GM12878 (cell line): ENCODE measurements at regions not wholly inside any gene's neighbourhood (a gene's known extent, or its start where the extent isn't known, plus 50 kb on each side); places are given as distances from the start of the nearest gene placed in this dataset.

ENCODE experiments used
- ATAC-seq: fragments of 200-7000 bp; cut with Tn5 transposase; 3 replicates; pipeline ENCODE4 v1.9.1; 2020; ENCODE audit warnings: mild to moderate bottlenecking, moderate library complexity
- BruUV-seq: library from RNA; stranded (reverse); fragments of 400-500 nt; replicated peaks from 2 replicates; lab custom pipeline; 2021; lab: Mats Ljungman, UMichigan
- CTCF ChIA-PET: fragments of 300-600 bp; sonication (Branson Sonifier 250); formaldehyde crosslinking; extraction: SDS; loops from one replicate; lab custom pipeline; 2021; ENCODE audit warnings: inconsistent platforms; lab: Yijun Ruan, JAX
- POLR2A ChIA-PET: fragments of 350-600 bp; formaldehyde crosslinking; extraction: SDS; loops from one replicate; lab custom pipeline; 2021; ENCODE audit warnings: inconsistent platforms; lab: Charles Lee
- RAD21 ChIA-PET: fragments of 300-600 bp; sonication (Branson Sonifier 250); formaldehyde crosslinking; loops from one replicate; lab custom pipeline; 2023; ENCODE audit warnings: antibody characterized with exemption; ENCODE audit not compliant: unreplicated experiment; lab: Charles Lee
- SMC1A ChIA-PET: fragments of 300-600 bp; sonication (Branson Sonifier 250); formaldehyde crosslinking; loops from one replicate; lab custom pipeline; 2023; ENCODE audit not compliant: unreplicated experiment, uncharacterized antibody; lab: Charles Lee
- DNase-seq: peaks from one replicate; pipeline ENCODE4 v3.0.0-alpha.2; 2011; ENCODE audit warnings: low read depth, low spot score
- FAIRE-seq: peaks from 3 replicates; lab custom pipeline; 2011; peaks lifted over from hg19 to GRCh38; lab: Jason Lieb, UNC
- H2AFZ ChIP-seq: 2 replicates; pipeline ENCODE4 v1.6.0; 2011; ENCODE audit warnings: low read depth, low read length, control low read depth; ENCODE audit not compliant: control insufficient read depth
- H3K27ac ChIP-seq: 2 replicates; pipeline ENCODE4 v1.5.1; 2011; ENCODE audit warnings: control low read depth; ENCODE audit not compliant: control insufficient read depth, insufficient read depth
- H3K27me3 ChIP-seq, 2 experiments: replicated peaks in 1 of 2; 2 replicates each; pipeline versions ENCODE4 v1.6.0 to v1.6.1; 2011; ENCODE audit warnings: low read length in 1 of 2; ENCODE audit not compliant: control insufficient read depth in 2 of 2, insufficient read depth in 2 of 2
- H3K36me3 ChIP-seq, 2 experiments: 2 replicates each; pipeline ENCODE4 v1.5.1; 2011; ENCODE audit warnings: low read length in 1 of 2; ENCODE audit not compliant: control insufficient read depth in 2 of 2, insufficient read depth in 2 of 2
- H3K4me1 ChIP-seq: 2 replicates; pipeline ENCODE4 v1.6.1; 2011; ENCODE audit warnings: mild to moderate bottlenecking, low read length, moderate library complexity, mixed read lengths; ENCODE audit not compliant: control insufficient read depth, insufficient read depth
- H3K4me2 ChIP-seq: 2 replicates; pipeline ENCODE4 v1.6.0; 2011; ENCODE audit warnings: control low read depth; ENCODE audit not compliant: control insufficient read depth, insufficient read depth
- H3K4me3 ChIP-seq: fragments of 200-600 bp; sonication (generic); 2 replicates; pipeline ENCODE4 v1.5.1; 2016
- H3K79me2 ChIP-seq: 2 replicates; pipeline ENCODE4 v1.6.0; 2011; ENCODE audit warnings: low read length; ENCODE audit not compliant: control insufficient read depth, insufficient read depth
- H3K9ac ChIP-seq: 2 replicates; pipeline ENCODE4 v1.8.0; 2011; ENCODE audit warnings: low read length, control low read depth, mixed read lengths; ENCODE audit not compliant: control insufficient read depth, insufficient read depth
- H3K9me3 ChIP-seq: replicated peaks from 3 replicates; pipeline ENCODE4 v1.5.1; 2011; ENCODE audit warnings: mild to moderate bottlenecking, low read length; ENCODE audit not compliant: control insufficient read depth, insufficient read depth
- H4K20me1 ChIP-seq: 2 replicates; pipeline ENCODE4 v1.6.0; 2011; ENCODE audit not compliant: control insufficient read depth, insufficient read depth
- BHLHE40 ChIP-seq, 2 experiments: fragments of 450-650 bp in 1 of 2; IDR thresholded peaks; 2 replicates each; pipeline ENCODE4 v1.6.1; 2011 to 2017; ENCODE audit warnings: low read depth in 2 of 2, borderline replicate concordance in 1 of 2, improper control_type of control experiment in 1 of 2, low read length in 1 of 2, mild to moderate bottlenecking in 1 of 2
- CBX3 ChIP-seq: fragments of 200-600 bp; sonication (generic); IDR thresholded peaks from 2 replicates; pipeline ENCODE4 v1.6.1; 2016; ENCODE audit warnings: low read depth, borderline replicate concordance
- CTCF ChIP-seq, 3 experiments: IDR thresholded peaks in 2 of 3; conservative IDR thresholded peaks in 1 of 3; 2 replicates each; pipeline ENCODE4 v1.5.1; 2011; ENCODE audit warnings: low read depth in 3 of 3, low read length in 3 of 3, mild to moderate bottlenecking in 3 of 3, control low read depth in 2 of 3, moderate library complexity in 2 of 3, inconsistent platforms in 1 of 3, mixed read lengths in 1 of 3; ENCODE audit not compliant: control insufficient read depth in 2 of 3, insufficient read depth in 1 of 3; ENCODE audit errors: extremely low read depth in 1 of 3
- E2F4 ChIP-seq: IDR thresholded peaks from 2 replicates; pipeline ENCODE4 v1.6.1; 2012; ENCODE audit warnings: low read depth, low read length, improper control_type of control experiment
- HDAC6 ChIP-seq: fragments of 200-600 bp; sonication (generic); IDR thresholded peaks from one replicate; pipeline ENCODE4 v1.8.0; 2017; ENCODE audit warnings: antibody characterized with exemption; ENCODE audit not compliant: unreplicated experiment
- MXI1 ChIP-seq: fragments of 150-350 bp; IDR thresholded peaks from 2 replicates; pipeline ENCODE4 v1.6.1; 2011; ENCODE audit warnings: low read depth, mild to moderate bottlenecking, inconsistent platforms, low read length, improper control_type of control experiment
- NFYB ChIP-seq: IDR thresholded peaks from 2 replicates; pipeline ENCODE4 v1.6.1; 2011; ENCODE audit warnings: low read depth, mild to moderate bottlenecking, low read length, improper control_type of control experiment, moderate library complexity; ENCODE audit not compliant: insufficient read depth
- NR2C1 ChIP-seq: fragments of 450-650 bp; IDR thresholded peaks from 2 replicates; pipeline ENCODE4 v1.6.1; 2017; ENCODE audit warnings: antibody characterized with exemption, mild to moderate bottlenecking, moderate library complexity
- NR2C2 ChIP-seq: IDR thresholded peaks from 2 replicates; pipeline ENCODE4 v1.6.1; 2011; ENCODE audit warnings: borderline replicate concordance, low read depth; ENCODE audit not compliant: control insufficient read depth, insufficient read length
- RB1 ChIP-seq: fragments of 450-650 bp; formaldehyde crosslinking; IDR thresholded peaks from 2 replicates; pipeline ENCODE4 v1.6.1; 2017; ENCODE audit warnings: mild to moderate bottlenecking, borderline replicate concordance
- TCF7 ChIP-seq: IDR thresholded peaks from 2 replicates; pipeline ENCODE4 v1.6.1; 2014; ENCODE audit warnings: antibody characterized with exemption, borderline replicate concordance
- ZNF592 ChIP-seq: fragments of 450-650 bp; IDR thresholded peaks from 2 replicates; pipeline ENCODE4 v1.6.1; 2017; ENCODE audit warnings: mild to moderate bottlenecking, moderate library complexity
- in situ Hi-C: fragments of 300-500 bp; cut with MboI; formaldehyde crosslinking; loops from 9 replicates; pipeline ENCODE4 v1.14.3; 2018; ENCODE audit warnings: mixed read lengths
- intact Hi-C: fragments of 100-400 bp; cut with micrococcal nuclease; formaldehyde crosslinking; loops from one replicate; pipeline ENCODE4 v1.14.2; 2022; ENCODE audit not compliant: unreplicated experiment
- TF ChIP-seq, protein P1 (sequence below): IDR thresholded peaks from 2 replicates; pipeline ENCODE4 v1.6.1; 2011; ENCODE audit warnings: mild to moderate bottlenecking, low read depth, low read length, moderate library complexity; ENCODE audit not compliant: insufficient replicate concordance

DNA sequence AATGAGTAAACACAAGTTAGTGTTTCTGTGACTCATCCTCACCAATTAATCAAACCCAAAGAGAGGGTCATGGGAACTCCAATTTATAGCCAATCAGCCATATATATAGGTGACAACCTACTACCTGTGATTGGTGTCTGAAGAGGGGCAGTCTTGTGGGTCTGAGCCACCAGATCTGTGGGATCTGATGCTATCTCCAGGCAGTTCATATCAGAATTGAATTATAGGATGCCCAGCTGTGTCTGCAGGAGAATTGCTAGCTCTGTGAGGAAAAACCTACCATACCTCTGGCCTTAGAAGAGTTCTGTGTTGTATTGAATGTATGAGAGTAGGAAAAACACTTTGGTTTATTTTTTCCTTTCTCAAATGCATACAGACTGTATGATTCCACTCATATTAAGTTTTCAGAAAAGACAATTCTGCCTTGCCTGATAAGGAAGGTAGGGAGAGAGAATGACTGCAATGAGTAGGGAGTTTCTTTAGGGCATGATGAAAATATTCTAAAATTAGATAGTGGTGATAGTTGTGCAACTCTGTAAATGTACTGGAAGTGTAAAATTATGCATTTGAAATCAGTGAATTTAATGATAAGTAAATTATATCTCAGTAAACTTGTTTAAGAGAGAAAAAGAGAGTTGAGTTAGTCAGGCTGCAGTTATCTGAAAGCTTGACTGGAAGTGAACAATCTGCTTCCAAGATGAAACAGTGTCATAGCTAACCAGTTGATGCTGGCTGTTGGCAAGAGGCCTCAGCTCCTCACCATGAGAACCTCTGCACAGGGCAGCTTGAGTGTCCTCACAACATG is 274.9 kb downstream of the AUH start (continued):
- TF ChIP-seq E2F4 (no peak), NR2C1 (no peak)

DNA sequence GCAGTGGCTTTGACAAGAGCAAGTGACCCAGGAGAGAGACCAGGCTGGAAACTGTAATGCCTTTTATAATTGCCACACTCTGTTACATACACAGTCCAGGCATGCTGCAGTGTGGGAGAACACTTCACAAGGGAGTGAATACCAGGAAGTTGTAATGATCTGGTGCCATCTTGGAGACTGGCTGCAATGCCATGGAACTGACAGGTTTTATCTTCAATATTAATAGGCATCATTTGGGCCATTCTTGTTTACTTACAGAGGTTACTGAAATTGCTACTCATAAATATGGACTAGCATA is 274.3 kb downstream of the AUH start:
- Histone ChIP-seq H3K9me3 (no peaks in the 10 kb centered on the region), H3K36me3 (no peaks in the 10 kb centered on the region), H3K79me2 (no peaks in the 10 kb centered on the region), H3K4me1 (no peaks in the 10 kb centered on the region), H3K27me3 (peaks cover 0 to 1% of the 10 kb centered on the region in 2 experiments; a peak in 3 of 4 replicates), H3K4me2 (no peak overlapping the region), H4K20me1 (no peaks in the 10 kb centered on the region; the same call in 1 of the 2 replicates), H3K4me3 (no peak overlapping the region), H2AFZ (no peak overlapping the region), H3K9ac (no peak overlapping the region), H3K27ac (no peak overlapping the region)
- in situ Hi-C loops (no loop called here), intact Hi-C loops (loop anchor here (10.0 kb wide), 1 partner anchor 173 kb away; no protein-coding TSS in a partner anchor)
- RAD21 ChIA-PET, result interaction anchor here (0.6 kb wide), 1 partner anchor 338 kb away, joined by 3 read pairs; no protein-coding TSS in a partner anchor
- no peak for DNase-seq
- FAIRE-seq, result no peak
- POLR2A ChIA-PET, result no interaction called here
- no peak for ATAC-seq
- SMC1A ChIA-PET, result interaction anchor here (0.6 kb wide), 1 partner anchor 374 kb away, joined by 3 read pairs; no protein-coding TSS in a partner anchor
- no TSS peak for BruUV-seq
- CTCF ChIA-PET, result interaction anchor here (0.7 to 1.4 kb wide), 2 partner anchors 14 to 173 kb away, joined by 3 to 4 read pairs; no protein-coding TSS in a partner anchor
- no peak for TF ChIP-seq BHLHE40 (IDR thresholded peaks at IDR 0.05; ENCODE audit: borderline replicate concordance in 1 of 2, low read depth in 2 of 2, low read length in 1 of 2)
- TF ChIP-seq MXI1, result no peak
- no peak for TF ChIP-seq ZNF592
- TF ChIP-seq RB1, result no peak
- TF ChIP-seq, protein P1, sequence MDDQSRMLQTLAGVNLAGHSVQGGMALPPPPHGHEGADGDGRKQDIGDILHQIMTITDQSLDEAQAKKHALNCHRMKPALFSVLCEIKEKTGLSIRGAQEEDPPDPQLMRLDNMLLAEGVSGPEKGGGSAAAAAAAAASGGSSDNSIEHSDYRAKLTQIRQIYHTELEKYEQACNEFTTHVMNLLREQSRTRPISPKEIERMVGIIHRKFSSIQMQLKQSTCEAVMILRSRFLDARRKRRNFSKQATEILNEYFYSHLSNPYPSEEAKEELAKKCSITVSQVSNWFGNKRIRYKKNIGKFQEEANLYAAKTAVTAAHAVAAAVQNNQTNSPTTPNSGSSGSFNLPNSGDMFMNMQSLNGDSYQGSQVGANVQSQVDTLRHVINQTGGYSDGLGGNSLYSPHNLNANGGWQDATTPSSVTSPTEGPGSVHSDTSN, result no peak
- TF ChIP-seq NR2C2, result no peak
- no peak for TF ChIP-seq TCF7
- TF ChIP-seq NFYB, result no peak
- TF ChIP-seq CTCF (IDR thresholded peaks at IDR 0.05 in 2 of 3, conservative IDR thresholded peaks at IDR 0.05 in 1 of 3; ENCODE audit: control insufficient read depth in 2 of 3, extremely low read depth in 1 of 3, insufficient read depth in 1 of 3, low read depth in 3 of 3, low read length in 3 of 3), result no peak
- TF ChIP-seq CBX3, result no peak
- no peak for TF ChIP-seq HDAC6
